ENCODE measurements at regions not wholly inside any gene's neighbourhood (a gene's known extent, or its start where the extent isn't known, plus 50 kb on each side); places are given as distances from the start of the nearest gene placed in this dataset.

DNA sequence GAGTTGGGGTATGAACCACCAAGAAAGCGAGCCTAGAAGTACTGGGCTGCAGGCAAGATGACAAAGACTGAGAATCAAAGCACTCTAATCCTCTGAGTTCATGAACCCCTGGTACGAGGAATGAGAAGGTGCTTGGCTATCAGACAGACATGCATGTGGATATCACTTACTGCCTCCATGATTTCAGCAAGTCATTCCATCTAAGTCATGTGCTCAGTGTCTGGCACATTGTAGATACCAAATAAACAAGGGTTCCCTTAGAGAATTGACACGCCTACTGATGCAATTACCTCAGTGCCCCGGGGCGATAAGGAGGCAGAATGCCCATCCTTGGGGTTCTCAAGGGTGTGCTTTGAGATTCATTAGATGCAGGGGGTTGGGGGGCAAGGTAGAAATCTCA lies 125.6 kb upstream of the PKDCC start:
- TF ChIP-seq, protein P1, sequence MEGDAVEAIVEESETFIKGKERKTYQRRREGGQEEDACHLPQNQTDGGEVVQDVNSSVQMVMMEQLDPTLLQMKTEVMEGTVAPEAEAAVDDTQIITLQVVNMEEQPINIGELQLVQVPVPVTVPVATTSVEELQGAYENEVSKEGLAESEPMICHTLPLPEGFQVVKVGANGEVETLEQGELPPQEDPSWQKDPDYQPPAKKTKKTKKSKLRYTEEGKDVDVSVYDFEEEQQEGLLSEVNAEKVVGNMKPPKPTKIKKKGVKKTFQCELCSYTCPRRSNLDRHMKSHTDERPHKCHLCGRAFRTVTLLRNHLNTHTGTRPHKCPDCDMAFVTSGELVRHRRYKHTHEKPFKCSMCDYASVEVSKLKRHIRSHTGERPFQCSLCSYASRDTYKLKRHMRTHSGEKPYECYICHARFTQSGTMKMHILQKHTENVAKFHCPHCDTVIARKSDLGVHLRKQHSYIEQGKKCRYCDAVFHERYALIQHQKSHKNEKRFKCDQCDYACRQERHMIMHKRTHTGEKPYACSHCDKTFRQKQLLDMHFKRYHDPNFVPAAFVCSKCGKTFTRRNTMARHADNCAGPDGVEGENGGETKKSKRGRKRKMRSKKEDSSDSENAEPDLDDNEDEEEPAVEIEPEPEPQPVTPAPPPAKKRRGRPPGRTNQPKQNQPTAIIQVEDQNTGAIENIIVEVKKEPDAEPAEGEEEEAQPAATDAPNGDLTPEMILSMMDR (conservative IDR thresholded peaks at IDR 0.05; ENCODE audit: low read depth, low read length): no peak
- no peak for TF ChIP-seq EZH2 (IDR thresholded peaks at IDR 0.05; ENCODE audit: borderline replicate concordance, low read depth, low read length, poor library complexity, severe bottlenecking)
- Histone ChIP-seq H3K27me3 (replicated peaks; ENCODE audit: insufficient read depth, low read depth, low read length, poor library complexity) (no peaks in the 10 kb centered on the region), H3K9me3 (ENCODE audit: low read depth, low read length, poor library complexity, severe bottlenecking) (no peaks in the 10 kb centered on the region), H3K27ac (ENCODE audit: low read depth, low read length, poor library complexity, severe bottlenecking) (no peak overlapping the region), H3K4me3 (ENCODE audit: low read depth, low read length, poor library complexity, severe bottlenecking) (no peak overlapping the region), H3K36me3 (ENCODE audit: insufficient read depth, low read length, poor library complexity, severe bottlenecking) (no peaks in the 10 kb centered on the region), H3K4me1 (ENCODE audit: insufficient read depth, low read length, poor library complexity, severe bottlenecking) (peaks cover 12% of the 10 kb centered on the region)
- BruUV-seq (replicated peaks): no TSS peak
- CTCF ChIA-PET: no interaction called here
- no peak for DNase-seq (ENCODE audit: low spot score)
- POLR2A ChIA-PET (ENCODE audit: low non-redundant PET): no interaction called here
- intact Hi-C loops (cut with micrococcal nuclease; ENCODE audit: unreplicated experiment): no loop called here

- Histone ChIP-seq H3K4me1 (ENCODE audit: insufficient read depth, low read length, poor library complexity, severe bottlenecking) (peaks cover 12% of the 10 kb centered on the region), H3K4me3 (ENCODE audit: low read depth, low read length, poor library complexity, severe bottlenecking) (no peak overlapping the region), H3K36me3 (ENCODE audit: insufficient read depth, low read length, poor library complexity, severe bottlenecking) (no peaks in the 10 kb centered on the region), H3K9me3 (ENCODE audit: low read depth, low read length, poor library complexity, severe bottlenecking) (no peaks in the 10 kb centered on the region), H3K27ac (ENCODE audit: low read depth, low read length, poor library complexity, severe bottlenecking) (no peak overlapping the region), H3K27me3 (replicated peaks; ENCODE audit: insufficient read depth, low read depth, low read length, poor library complexity) (no peaks in the 10 kb centered on the region)
- DNase-seq (ENCODE audit: low spot score): no peak
- intact Hi-C loops (cut with micrococcal nuclease; ENCODE audit: unreplicated experiment): no loop called here
- ChIA-PET POLR2A (ENCODE audit: low non-redundant PET) (no interaction called here), CTCF (no interaction called here)
- no TSS peak for BruUV-seq (replicated peaks)
- TF ChIP-seq, protein P1 (conservative IDR thresholded peaks at IDR 0.05; ENCODE audit: low read depth, low read length): no peak
- TF ChIP-seq EZH2 (IDR thresholded peaks at IDR 0.05; ENCODE audit: borderline replicate concordance, low read depth, low read length, poor library complexity, severe bottlenecking): no peak
These were observed 124.5 kb upstream of the PKDCC start for GRCh38 chr2:41923156-41923786.

DNA sequence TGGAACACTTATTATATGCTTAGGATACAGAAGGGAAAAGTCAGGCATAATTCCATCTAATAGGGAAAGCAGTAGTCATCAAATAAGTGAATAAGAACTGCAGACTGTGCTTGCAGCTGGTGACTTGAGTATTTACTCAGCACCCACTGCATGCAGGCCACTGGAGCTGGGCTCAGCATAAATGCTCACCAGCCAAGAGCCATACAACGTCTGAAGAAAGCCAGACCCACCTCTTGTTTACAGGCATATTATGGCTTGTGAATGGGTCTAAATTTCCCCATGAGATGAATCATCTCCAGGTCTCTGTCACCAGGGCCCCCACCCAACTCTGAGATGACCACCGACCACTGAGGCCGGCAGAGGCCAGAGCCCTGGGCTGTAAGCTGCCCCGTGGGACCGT lies 123.8 kb upstream of the PKDCC start:
- Histone ChIP-seq H3K36me3 (ENCODE audit: insufficient read depth, low read length, poor library complexity, severe bottlenecking) (no peaks in the 10 kb centered on the region), H3K9me3 (ENCODE audit: low read depth, low read length, poor library complexity, severe bottlenecking) (no peaks in the 10 kb centered on the region), H3K27ac (ENCODE audit: low read depth, low read length, poor library complexity, severe bottlenecking) (no peak overlapping the region), H3K4me1 (ENCODE audit: insufficient read depth, low read length, poor library complexity, severe bottlenecking) (peaks cover 12% of the 10 kb centered on the region), H3K27me3 (replicated peaks; ENCODE audit: insufficient read depth, low read depth, low read length, poor library complexity) (no peaks in the 10 kb centered on the region), H3K4me3 (ENCODE audit: low read depth, low read length, poor library complexity, severe bottlenecking) (no peak overlapping the region)
- ChIA-PET POLR2A (ENCODE audit: low non-redundant PET) (no interaction called here), CTCF (no interaction called here)
- DNase-seq (ENCODE audit: low spot score): no peak
- no TSS peak for BruUV-seq (replicated peaks)
- intact Hi-C loops (cut with micrococcal nuclease; ENCODE audit: unreplicated experiment): no loop called here
- TF ChIP-seq, protein P1 (conservative IDR thresholded peaks at IDR 0.05; ENCODE audit: low read depth, low read length): no peak
- no peak for TF ChIP-seq EZH2 (IDR thresholded peaks at IDR 0.05; ENCODE audit: borderline replicate concordance, low read depth, low read length, poor library complexity, severe bottlenecking)

Data from A673 (cell line).